HFFc6 (cell line): ENCODE measurements at regions not wholly inside any gene's neighbourhood (a gene's known extent, or its start where the extent isn't known, plus 50 kb on each side); places are given as distances from the start of the nearest gene placed in this dataset.

ENCODE experiments used
- DNase-seq: peaks from one replicate; pipeline ENCODE4 v3.0.0-alpha.2; 2018
- H3K27ac Mint-ChIP-seq: 2 replicates; pipeline ENCODE4 v1.8.0; 2020; ENCODE audit warnings: mild to moderate bottlenecking, mixed read lengths
- H3K27me3 Mint-ChIP-seq: 2 replicates; pipeline ENCODE4 v1.8.0; 2021; ENCODE audit warnings: mild to moderate bottlenecking, moderate library complexity, mixed read lengths; ENCODE audit not compliant: insufficient read depth
- H3K36me3 Mint-ChIP-seq: 2 replicates; pipeline ENCODE4 v1.8.0; 2021; ENCODE audit warnings: low read depth, mixed read lengths
- H3K4me1 Mint-ChIP-seq: 2 replicates; pipeline ENCODE4 v1.8.0; 2020; ENCODE audit warnings: low read depth, mixed read lengths
- H3K4me3 Mint-ChIP-seq: 2 replicates; pipeline ENCODE4 v1.8.0; 2020; ENCODE audit warnings: mild to moderate bottlenecking, moderate library complexity, mixed read lengths
- H3K9me3 Mint-ChIP-seq: 2 replicates; pipeline ENCODE4 v1.8.0; 2020; ENCODE audit warnings: mild to moderate bottlenecking, mixed read lengths
- CTCF ChIP-seq: fragments of 200-600 bp; sonication (generic); IDR thresholded peaks from 2 replicates; pipeline ENCODE4 v1.5.0; 2021; ENCODE audit warnings: antibody characterized with exemption, mild to moderate bottlenecking

DNA sequence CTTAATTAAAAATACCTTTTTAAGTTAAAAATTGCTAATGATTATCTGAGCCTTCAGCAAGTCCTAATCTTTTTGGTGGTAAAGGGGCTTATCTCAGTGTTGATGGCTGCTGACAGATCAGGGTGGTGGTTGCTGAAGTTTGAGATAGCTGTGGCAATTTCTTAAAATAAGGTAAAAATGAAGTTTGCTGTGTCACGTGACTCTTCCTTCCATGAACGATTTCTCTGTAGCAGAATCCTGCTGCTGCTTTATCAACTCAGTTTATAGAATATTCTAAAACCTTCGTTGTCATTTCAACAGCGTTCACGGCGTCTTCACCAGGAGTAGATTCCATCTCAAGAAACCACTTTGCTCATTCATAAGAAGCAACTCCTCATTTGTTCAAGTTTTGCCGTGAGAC, 110.1 kb downstream of the SUCNR1 start:
- H3K27ac Mint-ChIP-seq = no peak overlapping the region
- TF ChIP-seq CTCF = no peak
- H3K4me3 Mint-ChIP-seq = no peak overlapping the region
- H3K9me3 Mint-ChIP-seq = no peaks in the 10 kb centered on the region
- no peaks in the 10 kb centered on the region for H3K27me3 Mint-ChIP-seq
- H3K36me3 Mint-ChIP-seq = 0 out of 2 replicates have a peak, but pooled peaks cover 4% of the 10 kb centered on the region
- DNase-seq = no peak
- peaks cover 8% of the 10 kb centered on the region for H3K4me1 Mint-ChIP-seq

DNA sequence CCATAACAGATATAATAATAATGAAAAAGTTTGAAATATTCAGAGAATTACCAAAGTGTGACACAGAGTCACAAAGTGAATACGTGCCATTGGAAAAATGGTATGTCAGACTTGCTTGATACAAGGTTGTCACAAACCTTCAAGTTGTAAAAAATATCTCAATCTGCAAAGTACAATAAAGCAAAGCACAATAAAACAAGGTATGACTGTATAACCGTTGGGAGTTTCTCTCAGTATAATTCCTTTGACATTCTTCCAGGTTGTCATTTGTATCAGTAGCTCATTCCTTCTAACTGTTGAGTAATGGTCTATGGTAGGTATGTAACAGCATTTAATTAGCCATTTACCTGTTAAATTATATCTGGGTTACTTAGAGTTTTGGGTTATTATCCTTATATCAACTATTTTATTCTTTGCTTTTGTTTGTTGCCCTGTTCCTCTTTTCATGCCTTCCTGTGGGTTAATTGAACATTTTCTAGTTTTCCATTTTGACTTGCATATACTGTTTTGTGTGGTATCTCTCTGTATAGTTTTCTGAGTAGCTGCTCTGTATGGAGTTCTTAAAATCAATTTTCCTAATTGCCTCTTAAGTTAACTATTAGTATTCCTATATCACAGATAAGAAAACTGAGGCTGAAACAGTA, 112.5 kb downstream of the SUCNR1 start:
- H3K4me1 Mint-ChIP-seq = no peaks in the 10 kb centered on the region
- no peaks in the 10 kb centered on the region for H3K27me3 Mint-ChIP-seq
- TF ChIP-seq CTCF = no peak
- no peak overlapping the region for H3K4me3 Mint-ChIP-seq
- H3K27ac Mint-ChIP-seq = no peak overlapping the region
- H3K36me3 Mint-ChIP-seq = 0 out of 2 replicates have a peak, but pooled peaks cover 4% of the 10 kb centered on the region
- no peak for DNase-seq
- no peaks in the 10 kb centered on the region for H3K9me3 Mint-ChIP-seq

DNA sequence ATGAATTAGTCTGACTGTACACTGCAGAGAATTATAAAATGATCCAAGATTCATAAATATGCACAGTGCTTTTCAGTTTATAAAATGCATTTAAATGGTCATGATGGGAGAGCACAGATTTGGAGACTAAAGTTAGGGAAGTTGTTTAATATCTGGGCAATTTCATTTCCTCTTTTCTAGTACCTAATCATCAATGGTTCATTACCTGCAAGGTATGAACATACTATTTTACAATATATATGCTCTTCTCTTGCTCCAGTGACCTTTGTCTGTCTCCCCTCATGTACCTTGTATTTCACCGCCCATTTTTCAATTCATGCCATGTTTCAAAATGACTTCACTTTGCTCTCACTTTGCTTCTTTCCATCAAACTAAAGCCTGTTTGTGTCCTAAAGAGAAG, 114.5 kb downstream of the SUCNR1 start:
- no peak overlapping the region for H3K4me3 Mint-ChIP-seq
- H3K4me1 Mint-ChIP-seq = no peaks in the 10 kb centered on the region
- H3K36me3 Mint-ChIP-seq = 0 out of 2 replicates have a peak, but pooled peaks cover 4% of the 10 kb centered on the region
- no peaks in the 10 kb centered on the region for H3K27me3 Mint-ChIP-seq
- no peak overlapping the region for H3K27ac Mint-ChIP-seq
- no peak for TF ChIP-seq CTCF
- no peak for DNase-seq
- no peaks in the 10 kb centered on the region for H3K9me3 Mint-ChIP-seq

DNA sequence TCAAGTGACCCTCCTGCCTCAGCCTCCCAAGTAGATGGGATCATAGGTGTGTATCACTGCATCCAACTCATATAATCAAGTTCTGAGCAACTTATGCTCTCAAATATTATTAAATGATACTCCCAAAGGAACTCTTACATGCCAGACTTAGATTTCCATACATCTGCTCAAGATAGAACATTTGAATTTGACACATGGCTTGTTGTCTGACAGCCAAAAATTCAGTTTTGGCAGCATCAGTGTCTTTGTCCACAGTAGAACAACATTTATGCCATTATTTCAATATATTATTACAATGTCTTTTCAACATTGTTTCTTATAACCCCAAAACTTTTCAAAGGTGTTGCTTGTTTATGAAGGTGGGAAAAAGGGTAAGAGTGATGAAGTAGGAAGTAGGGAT, 116.2 kb downstream of the SUCNR1 start:
- no peak for DNase-seq
- Mint-ChIP-seq H3K27ac (no peak overlapping the region), H3K4me3 (no peak overlapping the region), H3K9me3 (no peaks in the 10 kb centered on the region), H3K4me1 (no peaks in the 10 kb centered on the region), H3K36me3 (0 out of 2 replicates have a peak, but pooled peaks cover 4% of the 10 kb centered on the region), H3K27me3 (no peaks in the 10 kb centered on the region)
- TF ChIP-seq CTCF = no peak

GRCh38 chr3:151990696-151991376, 117.4 kb downstream of the SUCNR1 start:
- DNase-seq = no peak
- Mint-ChIP-seq H3K9me3 (no peaks in the 10 kb centered on the region), H3K27me3 (no peaks in the 10 kb centered on the region), H3K36me3 (no peaks in the 10 kb centered on the region), H3K27ac (no peak overlapping the region), H3K4me1 (no peaks in the 10 kb centered on the region), H3K4me3 (no peak overlapping the region)
- TF ChIP-seq CTCF = no peak
